ENCODE measurements at regions not wholly inside any gene's neighbourhood (a gene's known extent, or its start where the extent isn't known, plus 50 kb on each side); places are given as distances from the start of the nearest gene placed in this dataset.

- no peak for DNase-seq (ENCODE audit: low read depth, low spot score)
- TF ChIP-seq, protein P1, sequence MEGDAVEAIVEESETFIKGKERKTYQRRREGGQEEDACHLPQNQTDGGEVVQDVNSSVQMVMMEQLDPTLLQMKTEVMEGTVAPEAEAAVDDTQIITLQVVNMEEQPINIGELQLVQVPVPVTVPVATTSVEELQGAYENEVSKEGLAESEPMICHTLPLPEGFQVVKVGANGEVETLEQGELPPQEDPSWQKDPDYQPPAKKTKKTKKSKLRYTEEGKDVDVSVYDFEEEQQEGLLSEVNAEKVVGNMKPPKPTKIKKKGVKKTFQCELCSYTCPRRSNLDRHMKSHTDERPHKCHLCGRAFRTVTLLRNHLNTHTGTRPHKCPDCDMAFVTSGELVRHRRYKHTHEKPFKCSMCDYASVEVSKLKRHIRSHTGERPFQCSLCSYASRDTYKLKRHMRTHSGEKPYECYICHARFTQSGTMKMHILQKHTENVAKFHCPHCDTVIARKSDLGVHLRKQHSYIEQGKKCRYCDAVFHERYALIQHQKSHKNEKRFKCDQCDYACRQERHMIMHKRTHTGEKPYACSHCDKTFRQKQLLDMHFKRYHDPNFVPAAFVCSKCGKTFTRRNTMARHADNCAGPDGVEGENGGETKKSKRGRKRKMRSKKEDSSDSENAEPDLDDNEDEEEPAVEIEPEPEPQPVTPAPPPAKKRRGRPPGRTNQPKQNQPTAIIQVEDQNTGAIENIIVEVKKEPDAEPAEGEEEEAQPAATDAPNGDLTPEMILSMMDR (IDR thresholded peaks at IDR 0.05; ENCODE audit: insufficient read depth, low read length, missing control alignments): no peak
- ChIA-PET CTCF (interaction anchor here (0.6 to 1.3 kb wide), 3 partner anchors 65 to 966 kb away, joined by 3 to 6 read pairs (median 4); no protein-coding TSS in a partner anchor), POLR2A (interaction anchor here (0.6 kb wide), 1 partner anchor 29 kb away, joined by 3 read pairs; no protein-coding TSS in a partner anchor)
- no peak overlapping the region for H3K4me3 ChIP-seq (ENCODE audit: low read depth, low read length)
Measured at GRCh38 chr5:158140120-158140731, 281.3 kb upstream of the CLINT1 start.

DNA sequence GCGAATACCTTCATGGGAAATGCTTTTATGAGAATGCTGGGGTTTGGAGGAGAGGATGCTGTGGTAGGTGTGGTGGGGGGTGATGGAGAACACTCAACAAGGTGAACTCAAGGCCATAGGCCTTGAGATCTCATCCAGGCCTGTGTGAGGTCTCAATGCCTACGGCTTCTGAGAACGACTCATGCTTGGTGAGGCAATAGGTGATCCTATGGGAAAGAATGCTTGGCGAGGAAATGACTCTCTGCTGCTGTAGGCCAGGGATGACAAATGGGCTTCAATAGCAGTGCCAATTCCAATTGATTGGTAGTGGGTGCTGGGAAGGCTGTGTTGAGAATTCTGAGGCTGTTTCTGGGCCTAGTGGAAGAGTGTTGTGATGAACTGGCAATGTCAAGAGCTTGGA lies 280.2 kb upstream of the CLINT1 start:
- TF ChIP-seq, protein P1 (IDR thresholded peaks at IDR 0.05; ENCODE audit: insufficient read depth, low read length, missing control alignments): no peak
- H3K4me3 ChIP-seq (ENCODE audit: low read depth, low read length): no peak overlapping the region
- DNase-seq (ENCODE audit: low read depth, low spot score): no peak
- POLR2A ChIA-PET: no interaction called here
- CTCF ChIA-PET: interaction anchor here (1.0 to 1.3 kb wide), 2 partner anchors 63 to 967 kb away, joined by 4 to 6 read pairs; no protein-coding TSS in a partner anchor

- H3K4me3 ChIP-seq (ENCODE audit: low read depth, low read length): no peak overlapping the region
- no peak for DNase-seq (ENCODE audit: low read depth, low spot score)
- POLR2A ChIA-PET: no interaction called here
- CTCF ChIA-PET: interaction anchor here (0.7 kb wide), 1 partner anchor 968 kb away, joined by 3 read pairs; no protein-coding TSS in a partner anchor
- TF ChIP-seq, protein P1 (IDR thresholded peaks at IDR 0.05; ENCODE audit: insufficient read depth, low read length, missing control alignments): no peak
Measured at GRCh38 chr5:158135682-158136179, 276.8 kb upstream of the CLINT1 start.

GRCh38 chr5:158133369-158133768 lies 274.4 kb upstream of the CLINT1 start:
- POLR2A ChIA-PET: no interaction called here
- CTCF ChIA-PET: interaction anchor here (0.6 to 1.7 kb wide), 2 partner anchors 58 to 973 kb away, joined by 3 to 4 read pairs; no protein-coding TSS in a partner anchor
- no peak overlapping the region for H3K4me3 ChIP-seq (ENCODE audit: low read depth, low read length)
- TF ChIP-seq, protein P1 (IDR thresholded peaks at IDR 0.05; ENCODE audit: insufficient read depth, low read length, missing control alignments): no peak
- no peak for DNase-seq (ENCODE audit: low read depth, low spot score)

- TF ChIP-seq, protein P1 (IDR thresholded peaks at IDR 0.05; ENCODE audit: insufficient read depth, low read length, missing control alignments): no peak
- DNase-seq (ENCODE audit: low read depth, low spot score): no peak
- POLR2A ChIA-PET: no interaction called here
- H3K4me3 ChIP-seq (ENCODE audit: low read depth, low read length): no peak overlapping the region
- CTCF ChIA-PET: no interaction called here
Measured at GRCh38 chr5:158127536-158127935, 268.6 kb upstream of the CLINT1 start.

GRCh38 chr5:158126442-158127405 lies 267.8 kb upstream of the CLINT1 start:
- DNase-seq (ENCODE audit: low read depth, low spot score): no peak
- TF ChIP-seq, protein P1 (IDR thresholded peaks at IDR 0.05; ENCODE audit: insufficient read depth, low read length, missing control alignments): no peak
- H3K4me3 ChIP-seq (ENCODE audit: low read depth, low read length): no peak overlapping the region
- ChIA-PET POLR2A (no interaction called here), CTCF (no interaction called here)
